HEK293T (cell line): ENCODE measurements at regions not wholly inside any gene's neighbourhood (a gene's known extent, or its start where the extent isn't known, plus 50 kb on each side); places are given as distances from the start of the nearest gene placed in this dataset.

Experiments used
- CTCF ChIA-PET: fragments of 350-600 bp; formaldehyde crosslinking; extraction: SDS; loops from one replicate; lab custom pipeline; 2021; ENCODE audit warnings: antibody characterized with exemption, inconsistent platforms; lab: Yijun Ruan, JAX
- POLR2A ChIA-PET: fragments of 350-600 bp; formaldehyde crosslinking; extraction: SDS; loops from one replicate; lab custom pipeline; 2020; ENCODE audit warnings: antibody characterized with exemption, inconsistent platforms; lab: Yijun Ruan, JAX
- DNase-seq: peaks from one replicate; pipeline ENCODE4 v3.0.0; 2012; ENCODE audit warnings: mixed read lengths; ENCODE audit errors: extremely low spot score
- BHLHE40 ChIP-seq: fragments of 450-650 bp; IDR thresholded peaks from 2 replicates; pipeline ENCODE4 v1.6.1; 2016; ENCODE audit warnings: mild to moderate bottlenecking, moderate library complexity, borderline replicate concordance
- CTBP1 ChIP-seq: fragments of 450-650 bp; IDR thresholded peaks from 2 replicates; pipeline ENCODE4 v1.6.1; 2016; ENCODE audit warnings: borderline replicate concordance
- ELF4 ChIP-seq: fragments of 450-650 bp; IDR thresholded peaks from 2 replicates; pipeline ENCODE4 v1.6.1; 2017; ENCODE audit warnings: antibody characterized with exemption
- FOXA1 ChIP-seq: fragments of 450-650 bp; IDR thresholded peaks from 2 replicates; pipeline ENCODE4 v1.6.1; 2016; ENCODE audit warnings: mild to moderate bottlenecking
- FOXM1 ChIP-seq: fragments of 450-650 bp; IDR thresholded peaks from 2 replicates; pipeline ENCODE4 v1.6.1; 2017; ENCODE audit warnings: mild to moderate bottlenecking, borderline replicate concordance
- HDGF ChIP-seq: fragments of 450-650 bp; IDR thresholded peaks from 2 replicates; pipeline ENCODE4 v1.6.1; 2017; ENCODE audit warnings: antibody characterized with exemption, borderline replicate concordance
- L3MBTL2 ChIP-seq: fragments of 450-650 bp; conservative IDR thresholded peaks from 2 replicates; pipeline ENCODE4 v1.6.1; 2016; ENCODE audit warnings: mild to moderate bottlenecking
- LEF1 ChIP-seq: fragments of 450-650 bp; IDR thresholded peaks from 2 replicates; pipeline ENCODE4 v1.6.1; 2017; ENCODE audit warnings: mild to moderate bottlenecking, borderline replicate concordance
- NFRKB ChIP-seq: fragments of 450-650 bp; IDR thresholded peaks from 2 replicates; pipeline ENCODE4 v1.6.1; 2016; ENCODE audit warnings: mild to moderate bottlenecking, moderate library complexity
- SP1 ChIP-seq: fragments of 450-650 bp; IDR thresholded peaks from 2 replicates; pipeline ENCODE4 v1.6.1; 2017
- SUZ12 ChIP-seq: fragments of 450-650 bp; IDR thresholded peaks from 2 replicates; pipeline ENCODE4 v1.6.1; 2016; ENCODE audit warnings: mild to moderate bottlenecking
- TARDBP ChIP-seq: fragments of 450-650 bp; IDR thresholded peaks from 2 replicates; pipeline ENCODE4 v1.6.1; 2016
- ZNF384 ChIP-seq: fragments of 450-650 bp; IDR thresholded peaks from 2 replicates; pipeline ENCODE4 v1.6.1; 2016
- TF ChIP-seq, protein P1 (sequence below): fragments of 450-650 bp; IDR thresholded peaks from 2 replicates; pipeline ENCODE4 v1.6.1; 2016

DNA sequence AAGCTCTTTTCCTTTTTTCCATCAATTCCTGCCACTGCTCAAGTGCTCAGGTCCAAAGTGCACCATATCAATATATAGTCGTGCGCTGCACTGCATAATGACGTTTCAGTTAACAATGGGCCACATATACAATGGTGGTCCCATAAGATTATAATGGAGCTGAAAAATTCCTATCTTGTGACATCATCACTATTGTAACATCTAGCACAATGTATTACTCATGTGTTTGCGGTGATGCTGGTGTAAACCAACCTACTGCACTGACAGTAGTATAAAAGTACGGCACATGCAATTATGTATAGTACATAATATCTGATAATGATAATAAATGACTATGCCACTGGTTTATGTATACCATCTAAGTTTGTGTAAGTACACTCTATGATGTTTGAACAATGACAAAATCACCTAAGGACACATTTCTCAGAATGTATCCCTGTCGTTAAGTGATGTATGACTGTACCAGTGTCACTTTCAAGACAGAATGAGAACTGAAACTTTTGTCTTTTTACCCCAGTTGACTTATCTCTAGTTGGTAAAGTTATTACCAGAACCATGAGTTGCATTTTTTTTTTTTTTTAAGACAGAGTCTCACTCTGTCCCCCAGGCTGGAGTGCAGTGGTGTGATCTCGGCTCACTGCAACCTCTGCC is 53.7 kb upstream of the INSM2 start:
- ChIA-PET CTCF (no interaction called here), POLR2A (no interaction called here)
- DNase-seq, result no peak
- TF ChIP-seq ZNF384 (no peak), SUZ12 (no peak), L3MBTL2 (no peak), FOXM1 (no peak), TARDBP (no peak), FOXA1 (no peak), NFRKB (no peak), SP1 (no peak), ELF4 (no peak), HDGF (no peak)
- TF ChIP-seq, protein P1, sequence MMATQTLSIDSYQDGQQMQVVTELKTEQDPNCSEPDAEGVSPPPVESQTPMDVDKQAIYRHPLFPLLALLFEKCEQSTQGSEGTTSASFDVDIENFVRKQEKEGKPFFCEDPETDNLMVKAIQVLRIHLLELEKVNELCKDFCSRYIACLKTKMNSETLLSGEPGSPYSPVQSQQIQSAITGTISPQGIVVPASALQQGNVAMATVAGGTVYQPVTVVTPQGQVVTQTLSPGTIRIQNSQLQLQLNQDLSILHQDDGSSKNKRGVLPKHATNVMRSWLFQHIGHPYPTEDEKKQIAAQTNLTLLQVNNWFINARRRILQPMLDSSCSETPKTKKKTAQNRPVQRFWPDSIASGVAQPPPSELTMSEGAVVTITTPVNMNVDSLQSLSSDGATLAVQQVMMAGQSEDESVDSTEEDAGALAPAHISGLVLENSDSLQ, result no peak

DNA sequence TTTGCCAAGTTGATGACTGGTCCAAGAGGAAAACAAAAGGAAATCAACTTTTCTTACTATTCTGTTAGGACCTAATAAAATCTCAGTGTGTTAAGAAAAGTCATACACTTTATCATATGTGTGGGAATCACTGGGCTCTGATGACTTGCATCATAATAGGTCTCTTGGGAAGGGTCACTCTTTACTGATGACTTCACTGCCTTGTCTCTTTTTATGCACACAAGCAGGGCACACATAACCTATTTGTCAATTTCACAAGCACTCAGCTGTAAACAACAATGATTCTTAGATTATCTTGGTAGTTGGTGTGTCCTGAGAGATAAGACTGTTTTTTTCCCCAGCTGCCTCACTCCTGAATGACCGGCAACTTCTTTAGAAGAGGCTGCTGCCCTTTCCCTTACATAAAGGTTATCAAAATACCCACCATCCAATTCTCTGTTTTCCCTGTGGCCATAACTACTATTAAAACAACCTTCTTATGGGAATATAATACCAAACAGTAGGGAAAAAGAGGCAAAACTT is 50.9 kb upstream of the INSM2 start:
- ChIA-PET POLR2A (no interaction called here), CTCF (no interaction called here)
- TF ChIP-seq, protein P1, result no peak
- TF ChIP-seq ZNF384 (no peak), LEF1 (no peak), L3MBTL2 (no peak), BHLHE40 (no peak), HDGF (no peak), NFRKB (no peak), ELF4 (no peak), SUZ12 (no peak), CTBP1 (no peak), FOXM1 (no peak), SP1 (no peak), TARDBP (no peak)
- no peak for DNase-seq
